H1 (cell line): ENCODE measurements at regions not wholly inside any gene's neighbourhood (a gene's known extent, or its start where the extent isn't known, plus 50 kb on each side); places are given as distances from the start of the nearest gene placed in this dataset.

ENCODE experiments used
- CTCF ChIA-PET: fragments of 300-600 bp; sonication (Branson Sonifier 250); formaldehyde crosslinking; loops from one replicate; lab custom pipeline; 2021; ENCODE audit not compliant: partially characterized antibody; lab: Charles Lee
- POLR2A ChIA-PET: fragments of 300-600 bp; sonication (Branson Sonifier 250); formaldehyde crosslinking; loops from one replicate; lab custom pipeline; 2021; ENCODE audit warnings: inconsistent platforms; ENCODE audit not compliant: partially characterized antibody; lab: Charles Lee
- DNase-seq, 2 experiments: peaks; one replicate each; pipeline versions ENCODE4 v3.0.0 to v3.0.0-alpha.2; 2010 to 2022; ENCODE audit warnings: low spot score in 2 of 2, low read depth in 1 of 2, mixed read lengths in 1 of 2
- FAIRE-seq: peaks from 2 replicates; lab custom pipeline; 2011; peaks lifted over from hg19 to GRCh38; lab: Jason Lieb, UNC
- H2AFZ ChIP-seq: 2 replicates; pipeline ENCODE4 v1.8.1; 2012; ENCODE audit warnings: low read length, inconsistent platforms
- H2AK5ac ChIP-seq: 2 replicates; pipeline ENCODE4 v1.6.1; 2013; ENCODE audit warnings: low read depth, low read length
- H2BK120ac ChIP-seq: replicated peaks from 2 replicates; pipeline ENCODE3; 2013; ENCODE audit warnings: low read depth, low read length, inconsistent platforms
- H2BK12ac ChIP-seq: 2 replicates; pipeline ENCODE4 v1.6.1; 2013; ENCODE audit warnings: low read depth, low read length
- H2BK15ac ChIP-seq: 2 replicates; pipeline ENCODE4 v1.6.1; 2013; ENCODE audit warnings: low read length
- H2BK20ac ChIP-seq: 2 replicates; pipeline ENCODE4 v1.6.1; 2013; ENCODE audit warnings: low read length
- H2BK5ac ChIP-seq: 2 replicates; pipeline ENCODE4 v1.6.1; 2013; ENCODE audit warnings: low read depth, low read length
- H3K14ac ChIP-seq: 2 replicates; pipeline ENCODE4 v1.6.1; 2013; ENCODE audit warnings: inconsistent platforms; ENCODE audit not compliant: insufficient read length
- H3K18ac ChIP-seq: 2 replicates; pipeline ENCODE4 v1.6.1; 2013; ENCODE audit warnings: low read length; ENCODE audit errors: extremely low read depth
- H3K23ac ChIP-seq: 2 replicates; pipeline ENCODE4 v1.6.1; 2013; ENCODE audit warnings: inconsistent platforms; ENCODE audit not compliant: insufficient read length
- H3K23me2 ChIP-seq: 2 replicates; pipeline ENCODE4 v1.6.1; 2013; ENCODE audit warnings: low read depth, low read length
- H3K27ac ChIP-seq: 2 replicates; pipeline ENCODE4 v1.6.1; 2011; ENCODE audit warnings: low read depth, low read length, inconsistent platforms
- H3K27me3 ChIP-seq, 4 experiments: replicated peaks in 1 of 4; 1 replicate in 1 of 4; 2 replicates in 3 of 4; pipeline versions ENCODE4 v1.6.1 to v1.8.1; 2011 to 2013; ENCODE audit warnings: low read length in 3 of 4, mild to moderate bottlenecking in 3 of 4, inconsistent platforms in 2 of 4, mixed read lengths in 2 of 4, moderate library complexity in 1 of 4; ENCODE audit not compliant: control insufficient read depth in 3 of 4, insufficient read depth in 3 of 4; ENCODE audit errors: extremely low read depth in 1 of 4
- H3K36me3 ChIP-seq, 4 experiments: 2 replicates each; pipeline versions ENCODE4 v1.6.1 to v1.8.1; 2011 to 2013; ENCODE audit warnings: mild to moderate bottlenecking in 4 of 4, low read length in 3 of 4, moderate library complexity in 2 of 4, control low read depth in 1 of 4, inconsistent platforms in 1 of 4; ENCODE audit not compliant: insufficient read depth in 4 of 4, control insufficient read depth in 2 of 4
- H3K4ac ChIP-seq: replicated peaks from 2 replicates; pipeline ENCODE3; 2013; ENCODE audit warnings: low read length, low read depth, mixed read lengths, inconsistent platforms; ENCODE audit not compliant: insufficient read length
- H3K4me1 ChIP-seq, 4 experiments: replicated peaks in 1 of 4; 1 replicate in 1 of 4; 2 replicates in 3 of 4; pipeline versions ENCODE4 v1.6.1 to v1.8.1; 2011 to 2013; ENCODE audit warnings: low read length in 3 of 4, inconsistent platforms in 2 of 4, mixed read lengths in 1 of 4; ENCODE audit not compliant: insufficient read depth in 4 of 4, control insufficient read depth in 3 of 4
- H3K4me2 ChIP-seq, 2 experiments: 2 replicates each; pipeline versions ENCODE4 v1.6.1 to v1.8.1; 2011 to 2013; ENCODE audit warnings: low read depth in 2 of 2, low read length in 2 of 2, control low read depth in 1 of 2, inconsistent platforms in 1 of 2, mild to moderate bottlenecking in 1 of 2; ENCODE audit not compliant: insufficient read depth in 1 of 2
- H3K4me3 ChIP-seq, 4 experiments: fragments of 200-600, 300-600 bp in 1 of 4; sonication (generic), shearing (Covaris generic), sonication (Bioruptor Twin) in 1 of 4; 2 replicates each; pipeline versions ENCODE4 v1.5.1 to v1.8.1; 2011 to 2016; ENCODE audit warnings: low read length in 4 of 4, low read depth in 3 of 4, control low read depth in 2 of 4, inconsistent platforms in 2 of 4, mild to moderate bottlenecking in 2 of 4, mixed read lengths in 1 of 4, moderate library complexity in 1 of 4; ENCODE audit not compliant: insufficient read depth in 2 of 4; ENCODE audit errors: extremely low read depth in 1 of 4
- H3K56ac ChIP-seq: replicated peaks from 2 replicates; pipeline ENCODE3; 2013; ENCODE audit warnings: low read depth, mild to moderate bottlenecking, mixed read lengths, low read length, inconsistent platforms; ENCODE audit not compliant: insufficient read length
- H3K79me1 ChIP-seq: 2 replicates; pipeline ENCODE4 v1.6.1; 2013; ENCODE audit warnings: low read depth, low read length, control low read depth
- H3K79me2 ChIP-seq, 2 experiments: 2 replicates each; pipeline versions ENCODE4 v1.6.1 to v1.8.1; 2012 to 2013; ENCODE audit warnings: low read length in 2 of 2, mild to moderate bottlenecking in 2 of 2, inconsistent platforms in 1 of 2; ENCODE audit not compliant: insufficient read depth in 2 of 2, control insufficient read depth in 1 of 2
- H3K9ac ChIP-seq, 4 experiments: replicated peaks in 1 of 4; 1 replicate in 1 of 4; 2 replicates in 3 of 4; pipeline versions ENCODE4 v1.6.1 to v1.8.1; 2011 to 2013; ENCODE audit warnings: low read depth in 3 of 4, low read length in 3 of 4, control low read depth in 2 of 4, mild to moderate bottlenecking in 2 of 4, moderate library complexity in 2 of 4, inconsistent platforms in 1 of 4; ENCODE audit errors: extremely low read depth in 1 of 4
- H3K9me3 ChIP-seq, 2 experiments: 2 replicates each; pipeline versions ENCODE4 v1.6.1 to v1.8.1; 2012 to 2013; ENCODE audit warnings: mild to moderate bottlenecking in 2 of 2, moderate library complexity in 2 of 2, control low read depth in 1 of 2, inconsistent platforms in 1 of 2, low read depth in 1 of 2, low read length in 1 of 2, mixed read lengths in 1 of 2; ENCODE audit not compliant: insufficient read depth in 2 of 2
- H4K20me1 ChIP-seq, 2 experiments: replicated peaks in 1 of 2; 2 replicates each; pipeline versions ENCODE3 to v1.8.1; 2011 to 2013; ENCODE audit warnings: inconsistent platforms in 2 of 2, low read length in 2 of 2, mild to moderate bottlenecking in 1 of 2; ENCODE audit not compliant: insufficient read depth in 2 of 2, control insufficient read depth in 1 of 2
- H4K5ac ChIP-seq: 2 replicates; pipeline ENCODE4 v1.6.1; 2013; ENCODE audit warnings: low read length, low read depth, mixed read lengths, inconsistent platforms; ENCODE audit not compliant: insufficient read length
- H4K8ac ChIP-seq: 2 replicates; pipeline ENCODE4 v1.8.0; 2013; ENCODE audit warnings: mild to moderate bottlenecking, moderate library complexity, low read length, inconsistent platforms; ENCODE audit not compliant: insufficient read depth; ENCODE audit errors: extremely low read depth
- H4K91ac ChIP-seq: replicated peaks from 2 replicates; pipeline ENCODE3; 2013; ENCODE audit warnings: low read length, mixed read lengths, inconsistent platforms; ENCODE audit not compliant: insufficient read length
- CREB1 ChIP-seq: IDR thresholded peaks from 2 replicates; pipeline ENCODE4 v1.6.1; 2012; ENCODE audit warnings: inconsistent platforms
- E2F6 ChIP-seq: IDR thresholded peaks from 2 replicates; pipeline ENCODE4 v1.6.1; 2012; ENCODE audit warnings: inconsistent platforms
- SP2 ChIP-seq: IDR thresholded peaks from 2 replicates; pipeline ENCODE4 v1.6.1; 2012; ENCODE audit warnings: mild to moderate bottlenecking, low read length, inconsistent platforms
- WGBS, 2 experiments: shearing (Covaris generic) in 1 of 2; methylation state at CpG; one replicate each; pipeline versions ENCODE4 v1.1.6 to v1.1.7; 2013 to 2015; ENCODE audit warnings: low lambda C conversion rate in 2 of 2, mixed read lengths in 2 of 2, inconsistent platforms in 1 of 2, low coverage in 1 of 2, missing lambda C conversion rate in 1 of 2; ENCODE audit not compliant: insufficient replicate concordance in 2 of 2, insufficient coverage in 1 of 2, insufficient read length in 1 of 2; ENCODE audit errors: extremely low coverage in 1 of 2, missing lambda C conversion rate in 1 of 2; 5-methylcytosine and 5-hydroxymethylcytosine counted together

DNA sequence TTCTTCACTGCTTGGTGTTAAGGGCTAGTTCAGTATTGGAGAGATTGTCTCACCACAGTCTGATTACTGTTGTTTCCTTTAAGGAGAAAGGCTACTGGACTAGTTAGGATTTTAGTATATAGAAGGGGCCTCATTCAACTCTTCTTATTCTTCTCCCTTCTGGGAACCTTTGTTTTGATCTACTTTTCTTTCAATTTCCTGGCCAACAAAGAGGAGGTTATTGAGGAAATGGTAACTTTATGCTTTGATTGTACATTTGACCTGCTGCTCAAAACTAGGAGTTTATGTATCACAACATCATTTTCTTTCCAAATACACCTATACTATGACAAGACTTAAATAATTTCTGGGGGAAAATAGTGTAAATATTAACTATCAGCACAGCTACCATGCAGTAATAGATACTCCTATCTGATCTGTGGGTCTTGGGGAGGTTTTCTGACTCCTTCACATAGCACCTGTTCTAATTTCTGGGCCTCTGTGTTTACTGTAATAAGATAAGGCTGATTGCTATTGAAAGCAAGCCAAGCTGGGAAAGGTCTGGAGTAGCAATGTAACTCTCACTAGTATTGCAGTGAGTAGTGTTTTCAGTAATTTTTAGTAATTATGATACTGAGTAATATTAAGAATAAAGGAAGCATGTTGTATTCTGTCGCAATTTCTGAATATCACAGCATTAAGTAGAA is 395.3 kb downstream of the NUP35 start:
- Histone ChIP-seq H3K23ac (no peak overlapping the region), H2BK20ac (no peak overlapping the region), H3K9me3 (no peaks in the 10 kb centered on the region), H3K79me1 (no peaks in the 10 kb centered on the region), H3K36me3 (no peaks in the 10 kb centered on the region), H4K20me1 (no peaks in the 10 kb centered on the region), H3K4me1 (no peaks in the 10 kb centered on the region), H2BK12ac (no peak overlapping the region), H2AFZ (no peak overlapping the region), H3K4ac (no peak overlapping the region), H4K5ac (no peak overlapping the region), H4K8ac (no peak overlapping the region), H3K27me3 (no peaks in the 10 kb centered on the region), H3K4me3 (no peak overlapping the region), H2BK5ac (no peak overlapping the region), H3K23me2 (no peaks in the 10 kb centered on the region; the same call in 1 of the 2 replicates), H2BK15ac (no peak overlapping the region), H3K9ac (no peak overlapping the region), H3K79me2 (no peaks in the 10 kb centered on the region), H4K91ac (no peak overlapping the region), H3K18ac (no peak overlapping the region), H3K4me2 (no peak overlapping the region), H3K14ac (no peak overlapping the region), H2AK5ac (no peak overlapping the region), H3K56ac (no peak overlapping the region), H3K27ac (no peak overlapping the region), H2BK120ac (no peak overlapping the region)
- WGBS, 2 experiments: 93% methylated on average over 1 of the region's 1 CpG; no CpG with 5 or more reads in 1 of the 2 experiments
- DNase-seq: no peak
- ChIA-PET CTCF (interaction anchor here (1.0 kb wide), 1 partner anchor 120 kb away, joined by 3 read pairs; no protein-coding TSS in a partner anchor), POLR2A (no interaction called here)
- no peak for FAIRE-seq
- TF ChIP-seq SP2 (no peak), CREB1 (no peak), E2F6 (no peak)
